ENCODE measurements at regions not wholly inside any gene's neighbourhood (a gene's known extent, or its start where the extent isn't known, plus 50 kb on each side); places are given as distances from the start of the nearest gene placed in this dataset.

DNA sequence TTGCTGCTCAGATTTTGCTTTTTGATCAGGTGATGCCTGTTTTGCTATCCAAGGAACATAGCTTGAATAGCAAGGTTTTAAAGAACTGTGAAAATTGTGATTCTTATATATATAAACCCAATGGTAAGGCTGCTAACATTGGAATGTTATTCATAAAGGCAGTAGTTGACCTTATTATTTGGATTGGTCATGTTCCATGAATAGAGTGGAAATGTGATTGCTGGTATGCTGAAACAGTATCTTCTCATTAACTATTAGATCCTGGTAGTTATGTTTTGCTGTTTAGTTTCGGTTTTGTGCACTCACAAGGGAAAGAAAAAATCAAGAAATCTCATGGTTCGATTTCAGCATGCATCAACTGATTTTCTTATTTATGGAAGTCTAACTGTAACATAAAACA is 78.7 kb upstream of the NPHP3 start:
- no peak for TF ChIP-seq JUND (IDR thresholded peaks at IDR 0.05; ENCODE audit: low read depth)
- in situ Hi-C loops (cut with HindIII; ENCODE audit: low pct_unique_long_range_greater_than_20kb, low sequenced_read_pairs): no loop called here
- DNase-seq (ENCODE audit: low read depth in 1 of 2, low spot score in 1 of 2): no peak

GRCh38 chr3:132790806-132791205 is 68.6 kb upstream of the NPHP3 start:
- no peak for TF ChIP-seq JUND (IDR thresholded peaks at IDR 0.05; ENCODE audit: low read depth)
- no peak for DNase-seq (ENCODE audit: low read depth in 1 of 2, low spot score in 1 of 2)
- in situ Hi-C loops (cut with HindIII; ENCODE audit: low pct_unique_long_range_greater_than_20kb, low sequenced_read_pairs): no loop called here

DNA sequence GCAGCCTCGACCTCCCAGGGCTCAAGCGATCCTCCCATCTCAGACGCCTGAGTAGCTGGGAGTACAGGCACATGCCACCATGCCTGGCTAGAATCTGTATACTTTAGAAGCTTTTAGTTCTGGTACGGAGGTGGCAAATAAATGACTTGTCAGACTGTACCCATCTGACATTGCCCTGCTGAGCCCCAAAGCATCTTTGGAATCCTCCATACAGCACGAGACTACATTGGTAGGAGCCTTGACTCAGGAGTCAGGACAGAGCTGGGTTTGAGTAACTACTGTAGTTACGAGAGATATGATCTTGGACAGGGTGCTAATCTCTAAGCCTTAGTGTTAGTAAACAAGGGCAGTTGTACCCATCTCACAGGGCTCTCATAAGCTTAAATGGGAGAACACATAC is 67.8 kb upstream of the NPHP3 start:
- in situ Hi-C loops (cut with HindIII; ENCODE audit: low pct_unique_long_range_greater_than_20kb, low sequenced_read_pairs): no loop called here
- DNase-seq (ENCODE audit: low read depth in 1 of 2, low spot score in 1 of 2): no peak
- no peak for TF ChIP-seq JUND (IDR thresholded peaks at IDR 0.05; ENCODE audit: low read depth)

DNA sequence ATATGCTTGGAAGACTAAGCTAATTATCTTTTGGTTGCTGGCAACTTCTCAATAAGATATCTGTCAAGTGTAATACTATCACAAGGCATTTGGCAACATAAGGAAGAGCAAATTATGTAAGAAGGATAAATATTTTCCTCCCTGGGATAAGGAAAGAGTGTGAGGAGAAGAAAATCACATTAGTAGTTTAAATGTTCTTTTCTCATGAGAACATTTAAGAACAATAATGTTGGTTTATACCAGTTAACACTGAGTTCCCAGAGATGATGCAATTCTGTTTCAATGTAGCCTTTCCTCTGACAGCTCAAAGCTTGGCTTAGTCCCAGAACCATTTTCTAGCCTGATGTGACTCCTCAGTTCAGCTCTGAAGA is 66.1 kb upstream of the NPHP3 start:
- in situ Hi-C loops (cut with HindIII; ENCODE audit: low pct_unique_long_range_greater_than_20kb, low sequenced_read_pairs): no loop called here
- DNase-seq (ENCODE audit: low read depth in 1 of 2, low spot score in 1 of 2): peak in 1 of 2 experiments; percentile 38
- no peak for TF ChIP-seq JUND (IDR thresholded peaks at IDR 0.05; ENCODE audit: low read depth)

GRCh38 chr3:132787616-132788300 is 65.5 kb upstream of the NPHP3 start:
- DNase-seq (ENCODE audit: low read depth in 1 of 2, low spot score in 1 of 2): no peak
- in situ Hi-C loops (cut with HindIII; ENCODE audit: low pct_unique_long_range_greater_than_20kb, low sequenced_read_pairs): no loop called here

GRCh38 chr3:132786890-132787289 is 64.7 kb upstream of the NPHP3 start:
- in situ Hi-C loops (cut with HindIII; ENCODE audit: low pct_unique_long_range_greater_than_20kb, low sequenced_read_pairs): no loop called here
- TF ChIP-seq JUND (IDR thresholded peaks at IDR 0.05; ENCODE audit: low read depth): no peak
- DNase-seq (ENCODE audit: low read depth in 1 of 2, low spot score in 1 of 2): no peak

More at GRCh38 chr3:132787616-132788300, 65.5 kb upstream of the NPHP3 start:
- no peak for TF ChIP-seq JUND (IDR thresholded peaks at IDR 0.05; ENCODE audit: low read depth)

DNA sequence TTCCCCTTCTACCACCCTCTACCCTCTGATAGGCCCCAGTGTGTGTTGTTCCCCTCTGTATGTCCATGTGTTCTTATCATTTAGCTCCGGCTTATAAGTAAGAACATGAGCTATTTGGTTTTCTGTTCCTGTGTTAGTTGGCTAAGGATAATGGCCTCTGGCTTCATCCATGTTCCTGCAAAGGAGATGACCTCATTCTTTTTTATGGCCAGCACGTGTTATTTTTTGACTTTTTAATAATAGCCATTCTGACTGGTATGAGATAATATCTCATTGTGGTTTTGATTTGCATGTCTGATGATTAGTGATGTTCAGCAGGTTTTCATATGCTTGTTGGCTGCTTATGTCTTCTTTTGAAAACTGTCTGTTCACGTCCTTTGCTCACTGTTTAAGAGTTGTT is 63.1 kb upstream of the NPHP3 start:
- DNase-seq (ENCODE audit: low read depth in 1 of 2, low spot score in 1 of 2): no peak
- no peak for TF ChIP-seq JUND (IDR thresholded peaks at IDR 0.05; ENCODE audit: low read depth)
- in situ Hi-C loops (cut with HindIII; ENCODE audit: low pct_unique_long_range_greater_than_20kb, low sequenced_read_pairs): no loop called here

DNA sequence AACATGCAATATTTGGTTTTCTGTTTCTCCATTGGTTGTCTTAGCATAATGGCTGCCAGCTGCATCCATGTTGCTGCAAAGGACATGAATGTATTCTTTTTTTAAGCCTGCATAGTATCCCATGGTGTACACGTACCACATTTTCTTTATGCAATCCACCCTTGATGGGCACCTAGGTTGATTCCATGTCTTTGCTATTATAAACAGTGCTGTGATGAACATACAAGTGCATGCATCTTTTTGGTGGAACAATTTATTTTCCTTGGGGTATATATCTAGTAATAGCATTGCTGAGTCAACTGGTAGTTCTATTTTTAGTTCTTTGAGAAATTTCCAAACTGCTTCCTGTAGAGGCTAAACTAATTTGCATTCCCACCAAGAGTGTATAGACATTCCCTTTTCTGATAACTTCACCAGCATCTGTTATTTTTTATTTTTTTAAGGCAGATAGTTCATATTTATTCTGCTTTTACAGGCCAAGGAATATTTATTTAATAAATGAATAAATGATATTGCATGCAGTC is 62.4 kb upstream of the NPHP3 start:
- no peak for DNase-seq (ENCODE audit: low read depth in 1 of 2, low spot score in 1 of 2)
- in situ Hi-C loops (cut with HindIII; ENCODE audit: low pct_unique_long_range_greater_than_20kb, low sequenced_read_pairs): no loop called here
- TF ChIP-seq JUND (IDR thresholded peaks at IDR 0.05; ENCODE audit: low read depth): no peak

DNA sequence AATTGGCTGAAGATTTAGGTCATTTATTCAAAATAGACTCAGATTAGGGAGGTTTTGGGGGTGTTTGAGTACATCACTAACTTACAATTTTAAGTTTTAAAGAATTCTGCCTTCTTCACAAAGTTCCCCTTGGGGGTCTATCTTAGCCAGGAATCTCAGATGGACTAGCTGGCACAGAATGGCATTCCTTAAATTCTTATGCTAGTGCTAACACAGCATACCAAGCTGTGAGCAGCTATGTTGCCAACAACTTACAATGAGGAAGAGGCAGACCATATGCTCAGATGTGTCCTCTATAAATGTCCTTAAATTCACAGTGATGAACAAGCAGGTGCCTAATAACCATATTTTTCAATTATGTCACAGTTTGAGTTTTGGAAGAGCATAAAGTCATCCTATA is 60.9 kb upstream of the NPHP3 start:
- no peak for TF ChIP-seq JUND (IDR thresholded peaks at IDR 0.05; ENCODE audit: low read depth)
- DNase-seq (ENCODE audit: low read depth in 1 of 2, low spot score in 1 of 2): peak; percentile 23 to 58

GRCh38 chr3:132781922-132782321 is 59.7 kb upstream of the NPHP3 start:
- no peak for TF ChIP-seq JUND (IDR thresholded peaks at IDR 0.05; ENCODE audit: low read depth)
- in situ Hi-C loops (cut with HindIII; ENCODE audit: low pct_unique_long_range_greater_than_20kb, low sequenced_read_pairs): no loop called here
- no peak for DNase-seq (ENCODE audit: low read depth in 1 of 2, low spot score in 1 of 2)

More for the DNA sequence above, 60.9 kb upstream of the NPHP3 start:
- in situ Hi-C loops (cut with HindIII; ENCODE audit: low pct_unique_long_range_greater_than_20kb, low sequenced_read_pairs): no loop called here

DNA sequence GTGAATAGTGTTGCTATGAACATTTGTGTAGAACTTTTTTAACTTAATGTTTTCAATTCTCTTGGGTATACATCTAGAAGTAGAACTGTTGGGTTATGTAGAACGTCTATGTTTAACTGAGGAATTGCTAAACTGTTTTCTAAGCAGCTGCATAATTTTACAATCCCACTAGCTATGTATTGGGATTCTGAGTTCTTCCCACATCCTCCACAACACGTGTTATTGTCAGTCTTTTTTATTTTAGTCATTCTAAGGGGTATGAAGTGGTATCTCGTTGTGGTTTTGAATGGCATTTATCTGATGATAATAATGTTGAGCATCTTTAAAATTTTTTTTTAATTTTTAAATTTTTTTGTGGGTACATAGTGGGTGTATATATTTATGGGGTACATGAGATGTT is 55.0 kb upstream of the NPHP3 start:
- TF ChIP-seq JUND (IDR thresholded peaks at IDR 0.05; ENCODE audit: low read depth): no peak
- in situ Hi-C loops (cut with HindIII; ENCODE audit: low pct_unique_long_range_greater_than_20kb, low sequenced_read_pairs): no loop called here
- DNase-seq (ENCODE audit: low read depth in 1 of 2, low spot score in 1 of 2): no peak

- no peak for TF ChIP-seq JUND (IDR thresholded peaks at IDR 0.05; ENCODE audit: low read depth)
- in situ Hi-C loops (cut with HindIII; ENCODE audit: low pct_unique_long_range_greater_than_20kb, low sequenced_read_pairs): no loop called here
- no peak for DNase-seq (ENCODE audit: low read depth in 1 of 2, low spot score in 1 of 2)
Observed at GRCh38 chr3:132773071-132773619, 50.9 kb upstream of the NPHP3 start.

DNA sequence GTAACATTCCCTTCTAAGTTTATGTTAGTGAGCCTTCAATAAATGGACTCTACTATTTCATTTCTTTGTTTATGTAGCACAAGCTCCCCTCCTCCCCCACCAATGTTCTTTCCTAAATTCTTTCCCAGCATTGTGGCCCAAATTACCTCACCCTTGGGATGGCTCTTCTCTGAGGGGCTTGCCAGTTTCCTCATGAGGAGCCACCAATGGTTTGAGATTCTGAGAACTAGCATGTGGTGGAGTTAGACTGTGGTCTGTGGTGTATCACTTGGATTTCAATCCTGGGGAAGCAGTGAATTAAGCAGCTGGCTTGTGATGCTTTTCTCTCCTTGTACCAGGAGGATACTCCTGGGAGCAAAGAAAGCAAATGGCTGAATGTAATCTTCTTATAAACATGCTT is 50.0 kb upstream of the NPHP3 start:
- DNase-seq (ENCODE audit: low read depth in 1 of 2, low spot score in 1 of 2): no peak

More for the DNA sequence above, 50.0 kb upstream of the NPHP3 start:
- in situ Hi-C loops (cut with HindIII; ENCODE audit: low pct_unique_long_range_greater_than_20kb, low sequenced_read_pairs): no loop called here
- no peak for TF ChIP-seq JUND (IDR thresholded peaks at IDR 0.05; ENCODE audit: low read depth)
